Thyroid gland (tissue), 4 donors: ENCODE measurements at regions not wholly inside any gene's neighbourhood (a gene's known extent, or its start where the extent isn't known, plus 50 kb on each side); places are given as distances from the start of the nearest gene placed in this dataset.

Experiments used
- DNase-seq, 2 donors: peaks; one replicate each; pipeline ENCODE4 v3.0.0-alpha.2; 2019
- H3K27ac ChIP-seq, 3 donors: fragments of 200-600 bp; sonication (generic); 1 replicate in 2 of 3; 2 replicates in 1 of 3; pipeline ENCODE4 v1.5.1; 2016 to 2019; ENCODE audit warnings: mild to moderate bottlenecking in 1 of 3, moderate library complexity in 1 of 3
- H3K27me3 ChIP-seq: fragments of 200-600 bp; sonication (generic); one replicate; pipeline ENCODE4 v1.5.1; 2019
- H3K36me3 ChIP-seq, 2 donors: fragments of 200-600 bp; sonication (generic); one replicate each; pipeline ENCODE4 v1.5.1; 2016 to 2019
- H3K4me1 ChIP-seq, 2 donors: fragments of 200-600 bp; sonication (generic); one replicate each; pipeline ENCODE4 v1.5.1; 2017 to 2019
- H3K4me3 ChIP-seq, 3 donors: fragments of 200-600 bp; sonication (generic); replicated peaks in 1 of 3; 1 replicate in 2 of 3; 2 replicates in 1 of 3; pipeline ENCODE4 v1.5.1; 2016; ENCODE audit warnings: mild to moderate bottlenecking in 1 of 3
- H3K9me3 ChIP-seq: fragments of 200-600 bp; sonication (generic); one replicate; pipeline ENCODE4 v1.5.1; 2017
- CTCF ChIP-seq, 6 experiments: fragments of 200-600 bp in 3 of 6; fragments of 450-650 bp in 3 of 6; sonication (generic) in 3 of 6; IDR thresholded peaks; one replicate each; pipeline ENCODE4 v1.5.1; 2016 to 2019; ENCODE audit warnings: antibody characterized with exemption in 6 of 6, mild to moderate bottlenecking in 2 of 6, inconsistent platforms in 1 of 6, moderate library complexity in 1 of 6
- POLR2A ChIP-seq, 2 donors: fragments of 450-650 bp; IDR thresholded peaks; one replicate each; pipeline ENCODE4 v1.6.1; 2017; ENCODE audit warnings: antibody characterized with exemption in 2 of 2, mild to moderate bottlenecking in 2 of 2, moderate library complexity in 1 of 2
- WGBS, 2 donors: methylation state at CpG; one replicate each; pipeline ENCODE4 v1.1.5; 2017; 5-methylcytosine and 5-hydroxymethylcytosine counted together
- intact Hi-C: fragments of 100-400 bp; cut with DNase I; formaldehyde crosslinking; loops from one replicate; pipeline ENCODE4 v1.15.1; 2023

- intact Hi-C loops: no loop called here
- Histone ChIP-seq H3K27ac (no peak overlapping the region), H3K36me3 (no peaks in the 10 kb centered on the region), H3K9me3 (no peaks in the 10 kb centered on the region), H3K4me1 (no peaks in the 10 kb centered on the region), H3K27me3 (no peaks in the 10 kb centered on the region), H3K4me3 (no peak overlapping the region)
- no peak for DNase-seq
- no peak for TF ChIP-seq POLR2A (IDR thresholded peaks at IDR 0.05)
- 90% methylated on average over 3 of the region's 3 CpGs for WGBS, 2 donors
Observed at GRCh38 chr13:76796851-76797250, 89.4 kb downstream of the KCTD12 start.

- DNase-seq: no peak
- intact Hi-C loops: no loop called here
- no peaks in the 10 kb centered on the region for H3K27me3 ChIP-seq
- WGBS, 2 donors: 82 to 86% methylated on average over 5 of the region's 5 CpGs
- no peaks in the 10 kb centered on the region for H3K4me1 ChIP-seq
- no peak for TF ChIP-seq POLR2A (IDR thresholded peaks at IDR 0.05)
- no peak for TF ChIP-seq CTCF (IDR thresholded peaks at IDR 0.05)
- no peaks in the 10 kb centered on the region for H3K9me3 ChIP-seq
- H3K36me3 ChIP-seq: no peaks in the 10 kb centered on the region
- H3K4me3 ChIP-seq: no peak overlapping the region
- H3K27ac ChIP-seq: no peak overlapping the region
Observed at GRCh38 chr13:76795701-76796695, 90.2 kb downstream of the KCTD12 start.

GRCh38 chr13:76792731-76793347, 93.4 kb downstream of the KCTD12 start:
- Histone ChIP-seq H3K27ac (no peak overlapping the region), H3K9me3 (no peaks in the 10 kb centered on the region), H3K4me3 (no peak overlapping the region), H3K4me1 (no peaks in the 10 kb centered on the region), H3K27me3 (no peaks in the 10 kb centered on the region), H3K36me3 (no peaks in the 10 kb centered on the region)
- TF ChIP-seq CTCF (IDR thresholded peaks at IDR 0.05): no peak
- no peak for TF ChIP-seq POLR2A (IDR thresholded peaks at IDR 0.05)
- peak in 1 of 2 donors; percentile 4 for DNase-seq
- intact Hi-C loops: no loop called here
- 48 to 52% methylated on average over 4 of the region's 4 CpGs for whole genome bisulfite sequencing, 2 donors

GRCh38 chr13:76790980-76791819, 95.0 kb downstream of the KCTD12 start:
- Histone ChIP-seq H3K9me3 (no peaks in the 10 kb centered on the region), H3K4me1 (no peaks in the 10 kb centered on the region), H3K27ac (no peak overlapping the region), H3K27me3 (no peaks in the 10 kb centered on the region), H3K36me3 (no peaks in the 10 kb centered on the region), H3K4me3 (no peak overlapping the region)
- WGBS, 2 donors: 76 to 78% methylated on average over 10 of the region's 10 CpGs
- no peak for DNase-seq
- TF ChIP-seq CTCF (IDR thresholded peaks at IDR 0.05) (no peak), POLR2A (IDR thresholded peaks at IDR 0.05) (no peak)
- intact Hi-C loops: no loop called here

GRCh38 chr13:76790526-76790925, 95.7 kb downstream of the KCTD12 start:
- H3K4me1 ChIP-seq: no peaks in the 10 kb centered on the region
- intact Hi-C loops: no loop called here
- no peak overlapping the region for H3K27ac ChIP-seq
- TF ChIP-seq CTCF (IDR thresholded peaks at IDR 0.05): no peak
- no peak for TF ChIP-seq POLR2A (IDR thresholded peaks at IDR 0.05)
- H3K36me3 ChIP-seq: no peaks in the 10 kb centered on the region
- WGBS, 2 donors: 70 to 74% methylated on average over 1 of the region's 1 CpG
- no peaks in the 10 kb centered on the region for H3K27me3 ChIP-seq
- no peaks in the 10 kb centered on the region for H3K9me3 ChIP-seq
- H3K4me3 ChIP-seq: no peak overlapping the region
- DNase-seq: no peak
